Activated CD4-positive, alpha-beta T cell treated with anti-CD3 and anti-CD28 coated beads, Interleukin-2, amount 50 U/mL, for 1 hour (primary cell): ENCODE measurements at regions not wholly inside any gene's neighbourhood (a gene's known extent, or its start where the extent isn't known, plus 50 kb on each side); places are given as distances from the start of the nearest gene placed in this dataset.

Experiments
- DNase-seq: peaks from one replicate; pipeline ENCODE4 v3.0.0-alpha.2; 2020

- DNase-seq = no peak
These were observed 201.2 kb downstream of the CBLN2 start for GRCh38 chr18:72342933-72343332.

GRCh38 chr18:72339976-72340375 is 204.2 kb downstream of the CBLN2 start:
- DNase-seq = no peak

GRCh38 chr18:72336786-72337185 is 207.4 kb downstream of the CBLN2 start:
- no peak for DNase-seq

GRCh38 chr18:72329533-72329932 is 214.6 kb downstream of the CBLN2 start:
- DNase-seq = no peak

- no peak for DNase-seq
These were observed 218.8 kb downstream of the CBLN2 start for GRCh38 chr18:72325307-72325706.

GRCh38 chr18:72324677-72325076 is 219.5 kb downstream of the CBLN2 start:
- no peak for DNase-seq

GRCh38 chr18:72316497-72316896 is 227.6 kb downstream of the CBLN2 start:
- DNase-seq = no peak

GRCh38 chr18:72283148-72283925 is 260.8 kb downstream of the CBLN2 start:
- DNase-seq = no peak

GRCh38 chr18:72273025-72273424 is 271.1 kb downstream of the CBLN2 start:
- DNase-seq = no peak

- DNase-seq = no peak
These were observed 282.6 kb downstream of the CBLN2 start for GRCh38 chr18:72261590-72261989.

- no peak for DNase-seq
These were observed 298.1 kb downstream of the CBLN2 start for GRCh38 chr18:72246076-72246475.

GRCh38 chr18:72235422-72235821 is 308.7 kb downstream of the CBLN2 start:
- no peak for DNase-seq

- DNase-seq = no peak
These were observed 311.0 kb downstream of the CBLN2 start for GRCh38 chr18:72233106-72233505.

GRCh38 chr18:72232644-72233043 is 311.5 kb downstream of the CBLN2 start:
- no peak for DNase-seq

- no peak for DNase-seq
These were observed 318.2 kb downstream of the CBLN2 start for GRCh38 chr18:72225958-72226357.

GRCh38 chr18:72223733-72224132 is 320.4 kb downstream of the CBLN2 start:
- DNase-seq = no peak

GRCh38 chr18:72208920-72209676 is 335.0 kb downstream of the CBLN2 start:
- DNase-seq = no peak

- DNase-seq = no peak
These were observed 336.9 kb downstream of the CBLN2 start for GRCh38 chr18:72207280-72207679.

GRCh38 chr18:72206814-72207213 is 337.3 kb downstream of the CBLN2 start:
- no peak for DNase-seq

- DNase-seq = no peak
These were observed 343.1 kb downstream of the CBLN2 start for GRCh38 chr18:72201032-72201431.

- DNase-seq = no peak
These were observed 346.6 kb downstream of the CBLN2 start for GRCh38 chr18:72197591-72197990.

- no peak for DNase-seq
These were observed 350.1 kb downstream of the CBLN2 start for GRCh38 chr18:72194072-72194471.

GRCh38 chr18:72187956-72188355 is 356.2 kb downstream of the CBLN2 start:
- DNase-seq = no peak

- no peak for DNase-seq
These were observed 362.8 kb downstream of the CBLN2 start for GRCh38 chr18:72181241-72181764.
